ENCODE measurements at regions not wholly inside any gene's neighbourhood (a gene's known extent, or its start where the extent isn't known, plus 50 kb on each side); places are given as distances from the start of the nearest gene placed in this dataset.

DNA sequence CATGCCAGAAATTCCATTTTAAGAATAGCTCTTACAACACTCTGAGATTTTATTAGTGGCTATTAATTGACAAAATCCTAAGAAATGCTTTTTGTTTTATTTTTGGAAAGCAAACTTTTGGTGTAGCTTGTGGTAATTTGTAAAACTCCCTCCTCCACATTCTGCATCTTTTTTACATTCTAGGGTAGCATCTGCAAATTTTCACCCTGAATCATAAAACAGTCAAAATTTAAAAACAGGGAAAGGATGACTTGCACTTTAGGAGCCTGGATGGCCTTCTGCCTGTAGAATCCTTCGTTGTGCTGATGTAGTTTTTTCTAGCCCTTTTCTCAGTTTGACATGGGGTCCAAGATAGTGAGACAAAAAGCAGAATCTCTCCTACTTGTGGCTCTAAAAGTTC is 316.1 kb downstream of the ADRA2A start:
- POLR2A ChIA-PET = no interaction called here
- TF ChIP-seq MYBL2 (CRISPR knock-in tag; IDR thresholded peaks at IDR 0.05) = no peak
- no peak for TF ChIP-seq ATF1 (CRISPR knock-in tag; IDR thresholded peaks at IDR 0.05)
- TF ChIP-seq, protein P1, sequence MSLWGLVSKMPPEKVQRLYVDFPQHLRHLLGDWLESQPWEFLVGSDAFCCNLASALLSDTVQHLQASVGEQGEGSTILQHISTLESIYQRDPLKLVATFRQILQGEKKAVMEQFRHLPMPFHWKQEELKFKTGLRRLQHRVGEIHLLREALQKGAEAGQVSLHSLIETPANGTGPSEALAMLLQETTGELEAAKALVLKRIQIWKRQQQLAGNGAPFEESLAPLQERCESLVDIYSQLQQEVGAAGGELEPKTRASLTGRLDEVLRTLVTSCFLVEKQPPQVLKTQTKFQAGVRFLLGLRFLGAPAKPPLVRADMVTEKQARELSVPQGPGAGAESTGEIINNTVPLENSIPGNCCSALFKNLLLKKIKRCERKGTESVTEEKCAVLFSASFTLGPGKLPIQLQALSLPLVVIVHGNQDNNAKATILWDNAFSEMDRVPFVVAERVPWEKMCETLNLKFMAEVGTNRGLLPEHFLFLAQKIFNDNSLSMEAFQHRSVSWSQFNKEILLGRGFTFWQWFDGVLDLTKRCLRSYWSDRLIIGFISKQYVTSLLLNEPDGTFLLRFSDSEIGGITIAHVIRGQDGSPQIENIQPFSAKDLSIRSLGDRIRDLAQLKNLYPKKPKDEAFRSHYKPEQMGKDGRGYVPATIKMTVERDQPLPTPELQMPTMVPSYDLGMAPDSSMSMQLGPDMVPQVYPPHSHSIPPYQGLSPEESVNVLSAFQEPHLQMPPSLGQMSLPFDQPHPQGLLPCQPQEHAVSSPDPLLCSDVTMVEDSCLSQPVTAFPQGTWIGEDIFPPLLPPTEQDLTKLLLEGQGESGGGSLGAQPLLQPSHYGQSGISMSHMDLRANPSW (CRISPR knock-in tag; conservative IDR thresholded peaks at IDR 0.05; ENCODE audit: low read depth) = no peak
- no peak for TF ChIP-seq ERG (CRISPR knock-in tag; IDR thresholded peaks at IDR 0.05)
- no peak for TF ChIP-seq ZNF416 (CRISPR knock-in tag; IDR thresholded peaks at IDR 0.05)
- no peak for TF ChIP-seq FOXP4 (CRISPR knock-in tag; IDR thresholded peaks at IDR 0.05)
- no peak for TF ChIP-seq OVOL2 (CRISPR knock-in tag; IDR thresholded peaks at IDR 0.05; ENCODE audit: borderline replicate concordance)
- no peak for TF ChIP-seq KAT7 (CRISPR knock-in tag; IDR thresholded peaks at IDR 0.05; ENCODE audit: borderline replicate concordance)
- TF ChIP-seq NR2C2 (CRISPR knock-in tag; IDR thresholded peaks at IDR 0.05) = no peak
- TF ChIP-seq ESRRA (CRISPR knock-in tag; IDR thresholded peaks at IDR 0.05; ENCODE audit: borderline replicate concordance) = no peak
- no peak for TF ChIP-seq ATF3 (CRISPR knock-in tag; conservative IDR thresholded peaks at IDR 0.05)
- TF ChIP-seq SMAD4 (CRISPR knock-in tag; IDR thresholded peaks at IDR 0.05) = no peak
- no peak for TF ChIP-seq ELF4 (CRISPR knock-in tag; IDR thresholded peaks at IDR 0.05; ENCODE audit: low read depth)
- no peak for TF ChIP-seq HMGA2 (CRISPR knock-in tag; IDR thresholded peaks at IDR 0.05)
- no peak for TF ChIP-seq GRHL2 (CRISPR knock-in tag; IDR thresholded peaks at IDR 0.05; ENCODE audit: insufficient replicate concordance, severe bottlenecking)
- no peak for TF ChIP-seq ZNF219 (CRISPR knock-in tag; IDR thresholded peaks at IDR 0.05; ENCODE audit: borderline replicate concordance)
- TF ChIP-seq EMX1 (CRISPR knock-in tag; IDR thresholded peaks at IDR 0.05) = no peak
- TF ChIP-seq FOXJ3 (CRISPR knock-in tag; IDR thresholded peaks at IDR 0.05; ENCODE audit: borderline replicate concordance) = no peak
- no peak for TF ChIP-seq CBFB (CRISPR knock-in tag; IDR thresholded peaks at IDR 0.05; ENCODE audit: low read depth)
- H3K27me3 Mint-ChIP-seq (ENCODE audit: low read depth) = no peaks in the 10 kb centered on the region; the same call in 1 of the 2 replicates
- peaks cover 20% of the 10 kb centered on the region for H3K4me1 Mint-ChIP-seq
- no peak for ATAC-seq
- CTCF ChIA-PET = interaction anchor here (0.6 to 1.1 kb wide), 2 partner anchors 257 to 316 kb away, joined by 3 read pairs; partner anchors contain the start of gene ADRA2A
- no peak for DNase-seq (ENCODE audit: low spot score)
- H3K4me3 Mint-ChIP-seq = no peak overlapping the region
- no peak overlapping the region; the same call in 1 of the 2 replicates for H3K27ac Mint-ChIP-seq
- H3K36me3 Mint-ChIP-seq = no peaks in the 10 kb centered on the region; the same call in 1 of the 2 replicates
- peaks cover 20% of the 10 kb centered on the region for H3K9me3 Mint-ChIP-seq

- Mint-ChIP-seq H3K4me1 (peaks cover 4% of the 10 kb centered on the region), H3K9me3 (peaks cover 10% of the 10 kb centered on the region), H3K4me3 (no peak overlapping the region), H3K27ac (no peak overlapping the region), H3K36me3 (no peaks in the 10 kb centered on the region), H3K27me3 (ENCODE audit: low read depth) (no peaks in the 10 kb centered on the region)
- POLR2A ChIA-PET = interaction anchor here (1.3 kb wide), 1 partner anchor 36 kb away, joined by 3 read pairs; no protein-coding TSS in a partner anchor
- TF ChIP-seq ZNF396 (CRISPR knock-in tag; IDR thresholded peaks at IDR 0.05; ENCODE audit: borderline replicate concordance) = no peak
- TF ChIP-seq IRF2 (CRISPR knock-in tag; IDR thresholded peaks at IDR 0.05; ENCODE audit: borderline replicate concordance, low read depth) = no peak
- TF ChIP-seq ZNF121 (CRISPR knock-in tag; IDR thresholded peaks at IDR 0.05) = no peak
- TF ChIP-seq NR3C1 (CRISPR knock-in tag; conservative IDR thresholded peaks at IDR 0.05; ENCODE audit: low read depth) = no peak
- TF ChIP-seq ERG (CRISPR knock-in tag; IDR thresholded peaks at IDR 0.05) = no peak
- no peak for TF ChIP-seq GABPB1 (CRISPR knock-in tag; IDR thresholded peaks at IDR 0.05)
- no peak for TF ChIP-seq MAX (CRISPR knock-in tag; IDR thresholded peaks at IDR 0.05)
- no peak for TF ChIP-seq FOXP1 (CRISPR knock-in tag; IDR thresholded peaks at IDR 0.05; ENCODE audit: borderline replicate concordance)
- TF ChIP-seq FOXK1 (CRISPR knock-in tag; IDR thresholded peaks at IDR 0.05) = no peak
- TF ChIP-seq, protein P2, sequence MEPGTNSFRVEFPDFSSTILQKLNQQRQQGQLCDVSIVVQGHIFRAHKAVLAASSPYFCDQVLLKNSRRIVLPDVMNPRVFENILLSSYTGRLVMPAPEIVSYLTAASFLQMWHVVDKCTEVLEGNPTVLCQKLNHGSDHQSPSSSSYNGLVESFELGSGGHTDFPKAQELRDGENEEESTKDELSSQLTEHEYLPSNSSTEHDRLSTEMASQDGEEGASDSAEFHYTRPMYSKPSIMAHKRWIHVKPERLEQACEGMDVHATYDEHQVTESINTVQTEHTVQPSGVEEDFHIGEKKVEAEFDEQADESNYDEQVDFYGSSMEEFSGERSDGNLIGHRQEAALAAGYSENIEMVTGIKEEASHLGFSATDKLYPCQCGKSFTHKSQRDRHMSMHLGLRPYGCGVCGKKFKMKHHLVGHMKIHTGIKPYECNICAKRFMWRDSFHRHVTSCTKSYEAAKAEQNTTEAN (CRISPR knock-in tag; IDR thresholded peaks at IDR 0.05) = no peak
- ATAC-seq (no peak), DNase-seq (ENCODE audit: low spot score) (no peak)
- CTCF ChIA-PET = no interaction called here
These were observed 333.9 kb downstream of the ADRA2A start for GRCh38 chr10:111410740-111411139.

All from WTC11 (cell line).